ENCODE measurements at regions not wholly inside any gene's neighbourhood (a gene's known extent, or its start where the extent isn't known, plus 50 kb on each side); places are given as distances from the start of the nearest gene placed in this dataset.

GRCh38 chr2:212845941-212846340 is 305.5 kb downstream of the IKZF2 start:
- TF ChIP-seq POLR2AphosphoS5 (IDR thresholded peaks at IDR 0.05) (peak; percentile 40), POLR2A (IDR thresholded peaks at IDR 0.05) (no peak), CTCF (IDR thresholded peaks at IDR 0.05) (no peak)

All from gastroesophageal sphincter (tissue), 3 donors.